DMS79 treated with DMSO at 0.1 percent for 48 hours (cell line): ENCODE measurements at regions not wholly inside any gene's neighbourhood (a gene's known extent, or its start where the extent isn't known, plus 50 kb on each side); places are given as distances from the start of the nearest gene placed in this dataset.
"Not testable (repeated sequence)": the region's sequence is repeated elsewhere in the genome, so short reads cannot be mapped to it uniquely, and the experiment has no call there.

Experiments used
- DNase-seq: peaks from one replicate; lab custom pipeline; 2025; lab: John Stamatoyannopoulos, UW

- DNase-seq = no peak
Observed at GRCh38 chr1:31510853-31511789, 65.2 kb upstream of the TINAGL1 start.

- DNase-seq = no peak
Observed at GRCh38 chr1:31511848-31512615, 64.3 kb upstream of the TINAGL1 start.

- no peak for DNase-seq
Observed at GRCh38 chr1:31514117-31514516, 62.2 kb upstream of the TINAGL1 start.

GRCh38 chr1:31515056-31515775 lies 61.1 kb upstream of the TINAGL1 start:
- DNase-seq = no peak

- no peak for DNase-seq
Observed at GRCh38 chr1:31515936-31516335, 60.4 kb upstream of the TINAGL1 start.

- DNase-seq = no peak
Observed at GRCh38 chr1:31517301-31517700, 59.0 kb upstream of the TINAGL1 start.

- not testable (repeated sequence) for DNase-seq
Observed at GRCh38 chr1:31517986-31518385, 58.3 kb upstream of the TINAGL1 start.

GRCh38 chr1:31521761-31522555 lies 54.4 kb upstream of the TINAGL1 start:
- DNase-seq = no peak

GRCh38 chr1:31522556-31522845 lies 53.8 kb upstream of the TINAGL1 start:
- no peak for DNase-seq

GRCh38 chr1:31523012-31523411 lies 53.3 kb upstream of the TINAGL1 start:
- DNase-seq = no peak

- no peak for DNase-seq
Observed at GRCh38 chr1:31523769-31524168, 52.5 kb upstream of the TINAGL1 start.

- no peak for DNase-seq
Observed at GRCh38 chr1:31524186-31524901, 52.0 kb upstream of the TINAGL1 start.
